ENCODE measurements at regions not wholly inside any gene's neighbourhood (a gene's known extent, or its start where the extent isn't known, plus 50 kb on each side); places are given as distances from the start of the nearest gene placed in this dataset.

GRCh38 chr9:126207256-126207655, 119.4 kb upstream of the MVB12B start:
- Histone ChIP-seq H3K27me3 (ENCODE audit: insufficient read depth, poor library complexity, severe bottlenecking) (no peaks in the 10 kb centered on the region), H3K4me3 (replicated peaks; ENCODE audit: insufficient read depth, low read length) (no peak overlapping the region), H3K27ac (replicated peaks) (no peak overlapping the region)
- TF ChIP-seq SPI1 (IDR thresholded peaks at IDR 0.05; ENCODE audit: borderline replicate concordance, low read depth) (no peak), GABPA (IDR thresholded peaks at IDR 0.05; ENCODE audit: low read depth) (no peak), REST (IDR thresholded peaks at IDR 0.05; ENCODE audit: insufficient replicate concordance, low read depth) (no peak), POLR2AphosphoS5 (IDR thresholded peaks at IDR 0.05; ENCODE audit: low read depth) (no peak)
- TF ChIP-seq, protein P1, sequence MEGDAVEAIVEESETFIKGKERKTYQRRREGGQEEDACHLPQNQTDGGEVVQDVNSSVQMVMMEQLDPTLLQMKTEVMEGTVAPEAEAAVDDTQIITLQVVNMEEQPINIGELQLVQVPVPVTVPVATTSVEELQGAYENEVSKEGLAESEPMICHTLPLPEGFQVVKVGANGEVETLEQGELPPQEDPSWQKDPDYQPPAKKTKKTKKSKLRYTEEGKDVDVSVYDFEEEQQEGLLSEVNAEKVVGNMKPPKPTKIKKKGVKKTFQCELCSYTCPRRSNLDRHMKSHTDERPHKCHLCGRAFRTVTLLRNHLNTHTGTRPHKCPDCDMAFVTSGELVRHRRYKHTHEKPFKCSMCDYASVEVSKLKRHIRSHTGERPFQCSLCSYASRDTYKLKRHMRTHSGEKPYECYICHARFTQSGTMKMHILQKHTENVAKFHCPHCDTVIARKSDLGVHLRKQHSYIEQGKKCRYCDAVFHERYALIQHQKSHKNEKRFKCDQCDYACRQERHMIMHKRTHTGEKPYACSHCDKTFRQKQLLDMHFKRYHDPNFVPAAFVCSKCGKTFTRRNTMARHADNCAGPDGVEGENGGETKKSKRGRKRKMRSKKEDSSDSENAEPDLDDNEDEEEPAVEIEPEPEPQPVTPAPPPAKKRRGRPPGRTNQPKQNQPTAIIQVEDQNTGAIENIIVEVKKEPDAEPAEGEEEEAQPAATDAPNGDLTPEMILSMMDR (IDR thresholded peaks at IDR 0.05; ENCODE audit: insufficient read depth, low read length) = no peak
- no peak for DNase-seq (ENCODE audit: low read depth in 1 of 2, low spot score in 1 of 2)

- TF ChIP-seq, protein P1 (IDR thresholded peaks at IDR 0.05; ENCODE audit: insufficient read depth, low read length) = no peak
- TF ChIP-seq REST (IDR thresholded peaks at IDR 0.05; ENCODE audit: insufficient replicate concordance, low read depth) = no peak
- no peak for TF ChIP-seq POLR2AphosphoS5 (IDR thresholded peaks at IDR 0.05; ENCODE audit: low read depth)
- no peak for TF ChIP-seq SPI1 (IDR thresholded peaks at IDR 0.05; ENCODE audit: borderline replicate concordance, low read depth)
- TF ChIP-seq GABPA (IDR thresholded peaks at IDR 0.05; ENCODE audit: low read depth) = no peak
These were observed 118.3 kb upstream of the MVB12B start for GRCh38 chr9:126208216-126208758.

GRCh38 chr9:126211441-126212074, 115.1 kb upstream of the MVB12B start:
- H3K27ac ChIP-seq (replicated peaks) = no peak overlapping the region
- TF ChIP-seq SPI1 (IDR thresholded peaks at IDR 0.05; ENCODE audit: borderline replicate concordance, low read depth) = no peak
- H3K4me3 ChIP-seq (replicated peaks; ENCODE audit: insufficient read depth, low read length) = no peak overlapping the region
- H3K27me3 ChIP-seq (ENCODE audit: insufficient read depth, poor library complexity, severe bottlenecking) = no peaks in the 10 kb centered on the region
- no peak for DNase-seq (ENCODE audit: low read depth in 1 of 2, low spot score in 1 of 2)

More at GRCh38 chr9:126208216-126208758, 118.3 kb upstream of the MVB12B start:
- Histone ChIP-seq H3K27ac (replicated peaks) (no peak overlapping the region), H3K4me3 (replicated peaks; ENCODE audit: insufficient read depth, low read length) (no peak overlapping the region), H3K27me3 (ENCODE audit: insufficient read depth, poor library complexity, severe bottlenecking) (no peaks in the 10 kb centered on the region)
- DNase-seq (ENCODE audit: low read depth in 1 of 2, low spot score in 1 of 2) = no peak

GRCh38 chr9:126215486-126215885, 111.1 kb upstream of the MVB12B start:
- DNase-seq (ENCODE audit: low read depth in 1 of 2, low spot score in 1 of 2) = no peak
- TF ChIP-seq SPI1 (IDR thresholded peaks at IDR 0.05; ENCODE audit: borderline replicate concordance, low read depth) (no peak), POLR2AphosphoS5 (IDR thresholded peaks at IDR 0.05; ENCODE audit: low read depth) (no peak), GABPA (IDR thresholded peaks at IDR 0.05; ENCODE audit: low read depth) (no peak), REST (IDR thresholded peaks at IDR 0.05; ENCODE audit: insufficient replicate concordance, low read depth) (no peak)
- TF ChIP-seq, protein P1 (IDR thresholded peaks at IDR 0.05; ENCODE audit: insufficient read depth, low read length) = no peak
- Histone ChIP-seq H3K27ac (replicated peaks) (no peak overlapping the region), H3K4me3 (replicated peaks; ENCODE audit: insufficient read depth, low read length) (no peak overlapping the region), H3K27me3 (ENCODE audit: insufficient read depth, poor library complexity, severe bottlenecking) (no peaks in the 10 kb centered on the region)

Data from HL-60 (cell line).